Limb (tissue), 2 donors: ENCODE measurements at regions not wholly inside any gene's neighbourhood (a gene's known extent, or its start where the extent isn't known, plus 50 kb on each side); places are given as distances from the start of the nearest gene placed in this dataset.

Experiments used
- DNase-seq, 2 donors: peaks; one replicate each; pipeline ENCODE4 v3.0.0-alpha.2; 2016; ENCODE audit errors: extremely low spot score in 2 of 2

DNA sequence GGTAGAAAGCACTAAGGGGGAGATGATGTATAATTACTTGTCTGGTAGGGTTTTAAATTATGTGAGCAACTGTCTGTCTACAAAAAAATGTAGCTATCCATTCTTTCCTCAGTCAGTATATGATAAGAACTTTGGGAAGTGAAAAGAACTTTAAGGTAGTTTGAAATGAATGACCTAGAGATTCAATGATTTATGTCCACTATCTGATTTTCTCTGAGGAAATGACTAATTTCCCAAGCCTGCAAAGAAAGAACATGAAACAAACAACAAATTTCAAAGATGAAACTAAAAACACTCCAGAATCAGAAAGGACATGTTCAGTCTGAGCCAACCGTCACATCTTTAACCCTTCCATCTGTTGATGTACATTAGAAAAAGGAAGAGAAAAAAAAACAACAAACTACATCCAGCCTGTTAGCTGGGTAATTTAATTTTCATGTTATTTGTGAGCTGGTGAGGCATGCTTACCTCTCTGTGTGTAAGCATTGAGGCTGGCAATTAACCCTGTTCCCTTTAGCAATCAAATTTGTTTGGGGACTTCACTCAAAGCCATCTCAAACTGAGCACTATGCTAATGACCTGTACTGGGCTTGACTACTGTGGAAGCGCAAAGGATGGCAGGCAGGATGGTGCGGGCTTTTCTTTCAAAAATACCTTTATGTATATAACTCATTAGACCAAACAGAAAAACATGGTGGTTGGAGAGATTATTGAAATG lies 220.1 kb downstream of the TUSC7 start:
- no peak for DNase-seq

DNA sequence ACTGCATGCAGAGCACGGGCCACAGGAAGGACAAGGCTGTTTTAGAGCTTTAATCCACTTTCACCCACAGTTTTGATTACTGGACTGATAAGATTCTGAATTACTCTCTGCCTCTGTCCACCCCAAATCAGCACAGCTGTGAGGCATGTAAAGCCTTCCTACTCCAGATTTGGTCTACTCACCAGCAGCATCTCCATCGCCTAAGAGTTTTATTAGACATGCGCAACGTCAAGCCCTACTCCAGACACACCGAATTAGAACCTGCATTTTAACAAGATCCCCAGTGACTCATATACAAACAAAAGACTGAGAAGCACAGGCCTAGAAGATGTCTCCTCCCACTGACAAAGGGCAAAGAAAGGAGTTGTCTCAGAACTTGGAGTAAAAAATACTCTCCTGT lies 221.2 kb downstream of the TUSC7 start:
- DNase-seq: no peak

DNA sequence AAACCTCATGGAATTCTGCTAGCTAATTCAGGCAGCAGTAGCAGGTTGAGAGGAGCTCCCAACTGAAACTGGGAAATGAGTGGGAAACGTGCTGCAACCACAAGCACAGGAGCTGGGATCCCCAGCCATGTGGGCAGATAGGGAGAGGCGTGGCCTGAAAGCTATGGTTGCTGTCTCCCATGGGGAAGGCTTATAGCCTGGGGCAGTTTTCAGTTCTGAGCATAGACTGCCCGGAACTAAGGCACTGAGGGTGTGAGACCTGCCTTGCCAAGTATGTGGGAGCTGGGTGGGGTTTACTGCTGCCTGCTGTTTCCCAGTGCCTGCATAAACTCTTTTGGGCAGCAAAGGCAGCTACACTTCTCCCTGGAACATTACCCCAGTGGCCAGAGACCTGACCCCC lies 229.5 kb downstream of the TUSC7 start:
- DNase-seq: no peak

DNA sequence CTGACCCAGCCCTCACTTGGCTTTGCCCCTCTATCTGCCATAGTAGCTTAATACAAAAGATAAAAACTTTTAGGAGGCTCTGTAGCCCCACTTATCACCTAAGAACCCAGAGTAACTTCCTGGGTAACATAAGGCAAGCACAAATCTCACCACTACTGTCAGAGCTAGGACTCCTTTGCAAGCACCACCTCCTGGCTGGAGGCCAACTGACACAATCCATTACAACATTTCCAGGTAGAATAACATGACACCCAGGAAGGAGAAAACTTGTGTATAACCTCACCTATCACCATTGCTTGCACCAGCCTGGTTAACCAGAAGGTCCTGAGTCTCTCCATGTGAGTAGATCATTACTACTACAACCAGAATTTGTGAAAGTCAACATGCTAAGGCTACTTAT lies 230.0 kb downstream of the TUSC7 start:
- DNase-seq: no peak

DNA sequence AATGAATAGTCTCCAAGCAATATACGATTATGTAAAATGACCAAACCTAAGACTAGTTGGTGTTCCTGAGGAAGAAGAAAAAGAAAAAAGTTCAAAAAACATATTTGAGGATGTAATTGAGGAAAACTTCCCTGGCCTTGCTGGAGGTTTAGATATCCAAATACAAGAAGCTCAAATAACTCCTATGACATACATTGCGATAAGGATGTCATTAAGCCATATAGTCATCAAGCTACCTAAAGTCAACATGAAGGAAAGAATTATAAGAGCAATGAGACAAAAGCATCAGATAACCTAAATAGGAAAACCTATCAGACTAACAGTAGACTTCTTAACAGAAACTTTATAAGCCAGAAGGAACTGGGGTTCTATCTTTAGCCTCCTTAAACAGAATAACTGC lies 231.1 kb downstream of the TUSC7 start:
- DNase-seq: no peak

DNA sequence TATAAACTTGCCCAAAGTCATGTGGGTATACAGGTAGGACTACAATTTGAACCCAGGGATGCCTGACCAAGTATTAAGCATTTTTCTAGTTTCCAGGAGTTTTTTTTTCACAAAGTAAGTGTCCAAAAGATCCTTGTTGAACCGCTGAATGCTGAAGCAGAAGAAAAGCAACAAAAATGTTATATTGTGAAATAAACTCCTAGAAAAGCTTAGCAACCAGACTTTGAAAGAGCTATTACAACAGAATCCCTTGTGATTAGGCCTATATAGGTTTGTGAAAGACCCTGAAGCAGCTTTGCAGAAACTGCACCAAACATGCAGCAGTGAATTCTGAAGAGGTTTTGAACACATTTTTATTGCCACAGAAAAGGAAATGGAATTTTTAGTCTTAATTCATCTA lies 236.8 kb downstream of the TUSC7 start:
- DNase-seq: no peak

DNA sequence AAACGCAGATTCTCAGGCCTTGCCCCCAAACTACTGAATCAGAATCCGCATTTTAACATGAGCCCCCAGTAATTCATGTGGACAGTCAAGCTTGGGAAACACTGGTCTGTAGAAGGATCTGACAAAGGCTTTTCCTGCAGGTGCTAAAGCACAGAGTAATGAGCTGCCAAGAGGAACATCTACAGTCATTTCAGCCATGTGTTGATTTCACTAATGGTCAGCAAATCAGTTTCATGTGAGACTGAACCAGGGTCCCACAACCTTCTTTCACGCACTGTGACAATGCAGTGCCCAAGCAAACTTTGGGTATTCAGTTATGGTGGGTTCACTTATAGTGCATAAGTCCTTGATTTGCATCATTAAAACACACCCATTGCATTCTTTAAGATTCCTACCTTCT lies 237.6 kb downstream of the TUSC7 start:
- no peak for DNase-seq

DNA sequence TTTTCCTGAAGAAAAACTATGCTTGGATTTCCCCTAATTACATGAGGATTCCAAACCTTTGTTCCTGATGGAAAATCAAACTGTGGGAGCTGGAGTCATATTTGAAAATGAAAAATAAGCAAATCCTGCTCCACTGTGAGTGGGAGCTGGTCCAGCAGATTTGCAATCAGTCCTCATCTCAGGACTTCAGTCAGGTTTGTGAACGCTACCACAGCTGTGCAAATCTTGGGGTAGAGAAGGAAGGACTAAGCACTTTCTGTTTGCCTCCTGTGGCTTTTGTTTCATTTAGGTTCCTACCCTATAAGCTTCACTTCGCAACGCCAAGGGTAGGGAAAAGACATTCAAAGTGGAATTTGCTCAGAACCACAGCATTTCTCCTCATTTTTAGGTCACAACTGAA lies 238.2 kb downstream of the TUSC7 start:
- no peak for DNase-seq

DNA sequence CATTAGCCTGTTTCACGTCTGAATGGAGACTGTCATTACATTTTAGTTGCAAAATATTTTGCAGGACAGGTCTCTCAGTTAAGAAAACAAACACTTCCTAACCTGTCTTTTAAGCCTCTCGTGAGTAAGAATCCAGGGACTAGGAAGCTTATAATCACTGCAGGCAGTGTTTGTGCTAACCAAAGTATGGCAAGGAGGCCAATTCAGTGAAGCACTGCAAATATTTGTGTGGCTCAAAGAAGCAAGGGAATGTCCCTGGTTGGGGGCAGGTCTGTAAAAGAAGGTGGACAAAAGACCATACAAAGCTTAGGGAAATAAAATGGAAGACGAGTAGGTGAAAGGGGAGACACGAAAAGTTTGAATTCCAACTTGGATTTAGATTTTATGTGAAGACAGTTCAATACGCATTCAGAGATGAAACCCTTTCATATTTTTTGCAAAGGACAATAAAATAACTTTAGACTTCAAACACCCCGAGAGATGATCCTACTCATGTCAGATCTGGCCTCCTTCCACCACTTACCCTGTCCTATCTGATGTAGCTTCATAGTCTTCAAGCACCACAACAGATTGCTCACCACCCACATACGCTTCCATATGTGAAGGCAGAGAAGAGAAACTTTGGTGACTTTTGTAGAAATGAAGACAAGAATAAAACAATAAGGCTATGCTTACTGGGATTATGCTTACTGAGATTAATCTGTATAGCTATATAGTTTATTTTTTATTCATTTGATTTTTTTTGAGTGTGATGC lies 240.9 kb downstream of the TUSC7 start:
- no peak for DNase-seq

DNA sequence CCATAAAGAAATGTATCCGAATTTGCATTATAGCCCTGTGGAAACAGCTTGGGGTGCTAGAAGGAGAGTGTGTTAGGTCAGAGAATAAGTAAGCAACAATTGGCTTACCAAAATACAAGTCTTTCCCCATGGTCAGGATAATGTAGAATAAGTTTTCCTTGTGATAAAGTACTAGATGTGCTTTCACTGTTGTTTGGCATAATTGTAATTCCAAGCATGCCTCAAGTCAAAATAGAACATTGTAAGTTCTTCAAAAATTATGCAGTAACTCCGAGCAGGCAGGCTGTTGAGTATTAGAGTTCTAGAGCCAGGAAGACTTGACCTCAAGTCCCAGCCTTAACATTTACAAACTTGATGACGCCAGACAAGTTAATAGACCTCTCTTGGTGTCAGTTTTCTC lies 242.0 kb downstream of the TUSC7 start:
- no peak for DNase-seq

DNA sequence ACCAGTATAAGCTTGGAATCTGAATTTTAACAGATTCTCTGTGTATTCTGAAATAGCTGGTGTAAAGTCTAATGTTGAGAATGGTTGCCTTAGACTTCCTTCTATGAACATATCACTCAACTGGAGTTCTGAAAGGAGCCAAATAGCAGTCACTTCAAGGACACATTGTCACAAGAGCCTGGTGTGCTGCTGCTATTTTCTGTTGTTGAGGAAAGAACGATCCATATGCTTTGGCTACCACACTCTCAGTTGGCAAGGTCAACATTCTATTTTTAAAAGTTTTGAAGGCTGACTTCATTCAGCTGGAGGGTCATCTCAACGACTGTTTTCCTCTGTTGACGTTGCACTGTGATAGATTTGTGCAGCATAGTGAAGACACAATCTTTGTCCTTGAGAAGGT lies 248.7 kb downstream of the TUSC7 start:
- no peak for DNase-seq

DNA sequence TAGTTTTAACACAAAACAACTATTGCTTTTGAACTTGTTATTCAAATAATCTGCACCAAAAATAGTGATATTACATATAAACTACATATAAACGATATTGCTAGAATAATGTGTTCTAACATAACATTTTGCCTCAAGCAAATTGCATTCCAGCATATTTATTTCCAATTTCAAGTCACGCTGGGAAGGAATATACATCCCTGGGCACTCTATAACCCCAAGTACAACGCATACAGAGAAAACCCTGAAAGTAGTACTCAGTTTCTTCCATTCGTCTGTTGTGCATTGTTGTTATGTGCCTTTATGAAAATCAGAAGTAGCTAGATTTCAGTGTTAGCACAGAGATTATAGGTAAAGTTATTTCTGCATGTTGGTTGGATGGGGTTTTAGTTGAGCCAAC lies 251.5 kb downstream of the TUSC7 start:
- no peak for DNase-seq

DNA sequence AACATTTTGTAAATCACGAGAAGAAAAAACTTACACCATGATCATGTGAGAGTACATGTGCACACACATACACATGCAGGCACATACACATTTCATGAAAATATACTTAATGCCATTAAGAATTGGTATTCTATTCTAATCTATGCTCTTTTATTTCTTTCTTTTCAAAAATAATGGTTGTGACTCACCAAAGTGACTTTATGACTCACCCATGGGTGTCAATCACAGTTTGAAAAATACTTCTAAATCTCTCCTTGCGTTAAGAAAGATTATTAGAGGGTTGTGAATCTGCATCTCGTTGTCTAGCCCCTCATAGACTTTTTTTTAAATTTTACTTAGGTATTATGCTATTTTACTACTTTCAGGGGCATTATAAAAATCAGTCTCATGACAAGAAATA lies 254.2 kb downstream of the TUSC7 start:
- no peak for DNase-seq

DNA sequence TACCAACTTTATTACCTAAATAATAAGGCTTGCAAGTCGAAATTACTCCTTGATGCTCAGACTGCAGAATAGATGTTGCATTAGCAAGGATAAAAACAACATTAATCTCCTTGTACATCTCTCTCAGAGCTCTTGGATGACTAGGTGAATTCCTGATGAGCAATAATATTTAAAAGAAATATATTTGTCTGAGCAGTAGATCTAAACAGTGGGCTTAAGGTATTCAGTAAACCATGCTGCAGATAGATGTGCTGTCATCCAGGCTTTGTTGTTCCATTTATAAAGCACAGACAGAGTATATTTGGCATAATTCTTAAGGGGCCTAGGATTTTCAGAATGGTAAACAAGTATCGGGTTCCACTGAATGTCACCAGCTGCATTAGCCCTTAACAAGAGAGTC lies 257.1 kb downstream of the TUSC7 start:
- DNase-seq: no peak

DNA sequence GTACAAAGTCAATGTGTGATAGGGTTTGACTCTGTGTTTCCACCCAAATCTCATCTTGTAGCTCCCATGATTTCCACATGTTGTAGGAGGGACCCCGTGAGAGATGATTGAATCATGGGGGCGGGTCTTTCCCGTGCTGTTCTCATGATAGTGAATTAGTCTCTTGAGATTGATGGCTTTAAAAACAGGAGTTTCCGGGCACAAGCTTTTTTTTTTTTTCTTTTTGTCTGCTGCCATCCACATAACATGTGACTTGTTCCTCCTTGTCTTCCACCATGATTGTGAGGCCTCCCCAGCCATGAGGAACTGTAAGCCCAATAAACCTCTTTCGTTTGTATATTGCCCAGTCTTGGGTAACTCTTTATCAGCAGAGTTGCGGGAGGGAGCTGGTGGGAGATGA lies 259.6 kb downstream of the TUSC7 start:
- DNase-seq: no peak

DNA sequence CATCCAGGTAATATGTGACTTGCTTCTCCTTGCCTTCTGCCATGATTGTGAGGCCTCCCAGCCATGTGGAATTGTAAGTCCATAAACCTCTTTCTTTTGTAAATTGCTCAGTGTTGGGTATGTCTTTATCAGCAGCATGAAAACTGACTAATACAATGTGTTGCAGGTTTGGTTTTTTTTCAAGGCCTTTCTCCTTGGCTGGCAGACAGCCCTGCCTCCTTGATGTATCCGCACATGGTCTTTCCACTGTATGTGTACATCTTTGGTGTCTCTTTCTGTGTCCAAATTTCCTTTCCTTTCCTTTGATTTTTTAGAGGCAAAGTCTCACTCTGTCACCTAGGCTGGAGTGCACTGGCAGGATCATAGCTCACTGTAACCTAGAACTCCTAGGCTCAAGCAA lies 260.1 kb downstream of the TUSC7 start:
- no peak for DNase-seq

DNA sequence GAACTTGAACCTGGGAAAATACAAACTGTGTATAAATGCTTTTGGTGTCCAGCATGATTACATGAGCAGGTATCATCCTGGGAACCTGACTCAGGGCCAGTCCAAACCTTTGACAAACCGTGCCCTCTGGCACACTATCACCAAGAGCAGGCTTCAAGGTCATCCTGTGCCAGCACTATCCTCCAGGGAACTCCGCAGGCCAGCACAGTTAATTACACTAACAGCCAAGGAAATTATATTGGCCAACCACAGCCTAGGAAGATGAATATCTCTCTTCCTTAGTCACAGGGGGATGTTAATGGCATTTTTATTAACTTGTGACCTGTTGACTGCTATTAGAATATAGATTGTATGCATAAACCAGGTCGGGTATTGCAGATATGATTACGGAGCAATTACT lies 262.0 kb downstream of the TUSC7 start:
- DNase-seq: no peak

DNA sequence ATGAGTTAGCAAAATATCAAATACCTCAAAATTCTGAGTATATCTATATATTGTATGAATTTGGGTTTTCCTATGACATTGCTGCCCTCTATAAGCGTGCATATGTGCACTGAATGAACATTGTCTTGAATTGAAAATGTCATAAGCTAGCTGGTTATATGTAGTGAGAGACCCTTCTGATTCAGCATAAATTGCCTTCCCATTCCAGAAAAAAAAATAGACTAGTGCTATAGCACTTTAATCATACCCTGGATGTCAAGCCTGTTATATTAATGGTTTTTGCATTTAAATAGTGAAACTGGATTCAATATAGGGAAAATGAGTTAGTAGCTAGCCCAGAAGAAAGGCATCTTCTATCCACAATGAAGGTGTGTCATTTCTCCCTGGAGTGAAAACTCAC lies 265.1 kb downstream of the TUSC7 start:
- DNase-seq: no peak

DNA sequence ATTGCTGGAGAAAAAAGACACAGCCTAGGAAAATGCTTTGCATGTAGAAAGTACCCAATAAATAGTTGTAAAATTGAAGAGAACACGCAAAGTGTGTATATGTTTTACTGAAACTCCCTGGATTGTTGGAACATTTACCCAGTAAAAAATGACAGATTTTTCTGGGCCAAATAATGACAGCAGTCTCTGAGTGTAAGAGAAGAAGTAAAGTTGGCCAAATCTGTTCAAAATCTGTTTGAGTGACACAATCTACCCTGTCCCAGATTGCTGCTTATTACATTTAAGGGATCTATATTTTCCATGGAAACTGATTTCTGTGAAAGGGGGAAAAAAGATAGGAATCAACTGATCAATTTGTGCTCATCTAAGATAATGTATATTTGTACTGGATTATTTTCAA lies 267.9 kb downstream of the TUSC7 start:
- DNase-seq: no peak

DNA sequence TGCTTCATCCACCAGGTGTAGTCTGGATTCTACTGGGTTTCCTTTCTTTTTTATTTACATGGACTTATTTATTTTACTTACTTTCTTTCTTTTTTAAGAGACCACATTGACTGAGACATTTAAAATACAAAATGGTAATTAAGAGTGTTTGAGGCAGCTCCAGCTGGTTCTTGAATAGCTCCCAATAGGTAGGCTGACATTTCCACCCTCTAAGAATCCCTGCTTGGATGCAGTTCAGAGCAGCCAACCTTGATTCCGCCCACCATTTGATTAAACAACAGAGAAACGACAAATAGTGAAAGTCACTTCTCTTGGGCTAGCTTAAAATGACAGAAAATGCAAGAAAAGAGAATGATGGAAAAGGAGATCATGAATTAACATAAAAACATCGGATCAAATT lies 270.5 kb downstream of the TUSC7 start:
- no peak for DNase-seq

DNA sequence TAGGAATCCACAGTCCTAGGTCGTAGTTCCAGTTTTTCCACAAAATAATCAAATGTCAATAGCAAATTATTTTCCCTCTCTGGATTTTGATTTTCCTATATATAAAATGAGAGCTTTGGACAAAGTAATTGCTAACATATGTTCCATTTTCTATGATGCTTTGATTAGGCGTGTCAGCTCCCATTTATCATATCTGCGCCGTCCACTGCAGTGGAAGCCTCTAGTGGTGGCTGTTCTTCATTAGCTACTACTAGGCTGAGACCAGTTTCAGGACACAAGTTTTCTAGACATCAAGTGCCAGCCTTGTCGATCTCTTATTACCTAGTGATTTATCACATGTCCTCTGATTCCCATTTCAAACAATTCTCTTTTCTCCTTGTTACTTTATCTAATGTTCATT lies 271.5 kb downstream of the TUSC7 start:
- no peak for DNase-seq

DNA sequence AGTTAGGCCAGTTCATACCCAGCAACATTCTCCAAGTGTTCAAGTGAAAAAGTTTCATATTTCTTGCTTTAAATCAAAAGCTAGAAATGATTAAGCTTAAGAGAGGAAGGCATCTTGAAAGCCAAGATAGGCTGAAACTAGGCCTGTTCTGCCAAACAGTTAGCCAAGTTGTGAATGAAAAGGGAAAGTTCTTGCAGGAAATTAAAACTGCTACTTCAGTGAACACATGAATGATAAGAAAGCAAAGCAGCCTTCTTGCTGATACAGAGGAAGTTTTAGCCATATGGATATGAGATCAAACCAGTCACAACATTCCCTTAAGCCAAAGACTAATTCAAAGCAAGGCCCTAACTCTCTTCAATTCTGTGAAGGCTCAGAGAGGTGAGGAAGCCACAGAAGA lies 274.7 kb downstream of the TUSC7 start:
- no peak for DNase-seq

DNA sequence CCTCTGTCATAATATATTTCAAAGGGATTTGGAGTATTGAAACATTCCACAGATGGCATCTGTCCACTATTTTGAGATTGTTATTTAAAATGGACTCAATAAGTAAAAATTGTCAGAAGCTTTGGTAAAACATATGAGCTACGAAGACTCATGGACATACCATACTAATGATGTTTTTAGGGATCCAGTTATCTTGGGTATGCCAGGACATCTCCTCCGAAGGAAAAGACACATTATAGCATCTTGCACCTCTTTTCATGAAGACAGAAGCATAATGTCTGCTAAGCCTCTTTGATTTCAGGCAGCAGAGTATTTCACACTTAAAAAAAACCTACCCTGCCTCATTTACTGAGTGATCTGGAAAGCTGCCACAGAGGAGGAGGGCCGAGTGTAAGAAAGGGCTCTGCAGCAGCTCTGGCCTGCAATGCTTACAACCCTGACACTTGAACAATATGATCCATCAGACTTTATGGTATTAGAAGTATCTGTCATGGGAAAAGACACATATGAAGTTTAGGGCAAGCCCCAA lies 284.8 kb downstream of the TUSC7 start:
- no peak for DNase-seq
